Fibroblast of peridontal ligament (primary cell): ENCODE measurements at regions not wholly inside any gene's neighbourhood (a gene's known extent, or its start where the extent isn't known, plus 50 kb on each side); places are given as distances from the start of the nearest gene placed in this dataset.
"Not testable (repeated sequence)": the region's sequence is repeated elsewhere in the genome, so short reads cannot be mapped to it uniquely, and the experiment has no call there.

Experiments
- DNase-seq: peaks from one replicate; pipeline ENCODE4 v3.0.0-alpha.2; 2010; ENCODE audit errors: extremely low read depth

- DNase-seq: peak; percentile 32
Observed at GRCh38 chr11:103730131-103730940, 306.1 kb upstream of the DDI1 start.

GRCh38 chr11:103731670-103732069 lies 304.8 kb upstream of the DDI1 start:
- no peak for DNase-seq

GRCh38 chr11:103733889-103734288 lies 302.6 kb upstream of the DDI1 start:
- DNase-seq: no peak

- no peak for DNase-seq
Observed at GRCh38 chr11:103735497-103736032, 300.9 kb upstream of the DDI1 start.

GRCh38 chr11:103736315-103737036 lies 300.0 kb upstream of the DDI1 start:
- DNase-seq: no peak

- DNase-seq: no peak
Observed at GRCh38 chr11:103737037-103737622, 299.3 kb upstream of the DDI1 start.

GRCh38 chr11:103737747-103738146 lies 298.7 kb upstream of the DDI1 start:
- no peak for DNase-seq

GRCh38 chr11:103739074-103739796 lies 297.2 kb upstream of the DDI1 start:
- not testable (repeated sequence) for DNase-seq

- DNase-seq: no peak
Observed at GRCh38 chr11:103744496-103745153, 291.8 kb upstream of the DDI1 start.

- no peak for DNase-seq
Observed at GRCh38 chr11:103749158-103749557, 287.3 kb upstream of the DDI1 start.

GRCh38 chr11:103768816-103769215 lies 267.6 kb upstream of the DDI1 start:
- DNase-seq: no peak

GRCh38 chr11:103773059-103773458 lies 263.4 kb upstream of the DDI1 start:
- peak; percentile 79 for DNase-seq

GRCh38 chr11:103773537-103773936 lies 262.9 kb upstream of the DDI1 start:
- no peak for DNase-seq

GRCh38 chr11:103779054-103779453 lies 257.4 kb upstream of the DDI1 start:
- DNase-seq: no peak

GRCh38 chr11:103789952-103790351 lies 246.5 kb upstream of the DDI1 start:
- DNase-seq: peak; percentile 35

GRCh38 chr11:103792981-103793468 lies 243.4 kb upstream of the DDI1 start:
- DNase-seq: peak; percentile 62

- peak; percentile 59 for DNase-seq
Observed at GRCh38 chr11:103794262-103794661, 242.2 kb upstream of the DDI1 start.

GRCh38 chr11:103798026-103798425 lies 238.4 kb upstream of the DDI1 start:
- peak; percentile 69 for DNase-seq

- DNase-seq: peak; percentile 18
Observed at GRCh38 chr11:103798446-103798845, 238.0 kb upstream of the DDI1 start.

- DNase-seq: no peak
Observed at GRCh38 chr11:103800406-103801114, 235.9 kb upstream of the DDI1 start.
